ENCODE measurements at regions not wholly inside any gene's neighbourhood (a gene's known extent, or its start where the extent isn't known, plus 50 kb on each side); places are given as distances from the start of the nearest gene placed in this dataset.

GRCh38 chr1:224545571-224545970 is 70.5 kb upstream of the CNIH3 start:
- Histone ChIP-seq H2BK5ac (ENCODE audit: low read depth, low read length) (no peak overlapping the region), H3K4me1 (replicated peaks in 1 of 4; ENCODE audit: control insufficient read depth in 3 of 4, insufficient read depth in 4 of 4, low read length in 3 of 4) (peaks cover 0 to 4% (median 0%) of the 10 kb centered on the region in 4 experiments; a peak in 1 of 7 replicates), H2BK15ac (ENCODE audit: low read length) (no peak overlapping the region), H3K79me1 (ENCODE audit: low read depth, low read length) (no peaks in the 10 kb centered on the region), H2AFZ (ENCODE audit: low read length) (no peak overlapping the region), H3K27me3 (replicated peaks in 1 of 4; ENCODE audit: control insufficient read depth in 3 of 4, extremely low read depth in 1 of 4, insufficient read depth in 3 of 4, low read length in 3 of 4) (no peaks in the 10 kb centered on the region), H3K4me3 (ENCODE audit: extremely low read depth in 1 of 4, insufficient read depth in 2 of 4, low read depth in 3 of 4, low read length in 4 of 4) (no peak overlapping the region), H3K36me3 (ENCODE audit: control insufficient read depth in 2 of 4, insufficient read depth in 4 of 4, low read length in 3 of 4) (no peaks in the 10 kb centered on the region), H3K56ac (replicated peaks; ENCODE audit: insufficient read length, low read depth, low read length) (no peak overlapping the region), H3K27ac (ENCODE audit: low read depth, low read length) (no peak overlapping the region), H3K9ac (replicated peaks in 1 of 4; ENCODE audit: extremely low read depth in 1 of 4, low read depth in 3 of 4, low read length in 3 of 4) (no peak overlapping the region), H3K4ac (replicated peaks; ENCODE audit: insufficient read length, low read depth, low read length) (no peak overlapping the region), H2AK5ac (ENCODE audit: low read depth, low read length) (no peak overlapping the region), H4K20me1 (replicated peaks in 1 of 2; ENCODE audit: control insufficient read depth in 1 of 2, insufficient read depth in 2 of 2, low read length in 2 of 2) (no peaks in the 10 kb centered on the region), H2BK120ac (replicated peaks; ENCODE audit: low read depth, low read length) (no peak overlapping the region), H3K23ac (ENCODE audit: insufficient read length) (no peak overlapping the region), H3K9me3 (ENCODE audit: insufficient read depth in 2 of 2, low read depth in 1 of 2, low read length in 1 of 2) (no peaks in the 10 kb centered on the region), H3K18ac (ENCODE audit: extremely low read depth, low read length) (no peak overlapping the region), H3K4me2 (ENCODE audit: insufficient read depth in 1 of 2, low read depth in 2 of 2, low read length in 2 of 2) (no peak overlapping the region), H3K14ac (ENCODE audit: insufficient read length) (no peak overlapping the region), H2BK12ac (ENCODE audit: low read depth, low read length) (no peak overlapping the region), H3K23me2 (ENCODE audit: low read depth, low read length) (no peaks in the 10 kb centered on the region), H3K79me2 (ENCODE audit: control insufficient read depth in 1 of 2, insufficient read depth in 2 of 2, low read length in 2 of 2) (no peaks in the 10 kb centered on the region), H4K8ac (ENCODE audit: extremely low read depth, insufficient read depth, low read length) (no peak overlapping the region), H4K5ac (ENCODE audit: insufficient read length, low read depth, low read length) (no peak overlapping the region), H2BK20ac (ENCODE audit: low read length) (no peak overlapping the region), H4K91ac (replicated peaks; ENCODE audit: insufficient read length, low read length) (no peak overlapping the region)
- TF ChIP-seq CBX5 (IDR thresholded peaks at IDR 0.05; ENCODE audit: low read depth, low read length) (no peak), CHD1 (IDR thresholded peaks at IDR 0.05; ENCODE audit: low read depth, low read length) (no peak), POLR2AphosphoS5 (IDR thresholded peaks at IDR 0.05; ENCODE audit: low read depth, low read length) (no peak)
- FAIRE-seq (no peak), DNase-seq (ENCODE audit: low read depth in 1 of 2, low spot score in 2 of 2) (no peak)
- ChIA-PET CTCF (ENCODE audit: partially characterized antibody) (interaction anchor here (1.2 to 1.6 kb wide), 9 partner anchors 9 to 377 kb away, joined by 3 to 8 read pairs (median 4); no protein-coding TSS in a partner anchor), POLR2A (ENCODE audit: partially characterized antibody) (interaction anchor here (1.2 kb wide), 1 partner anchor 48 kb away, joined by 3 read pairs; no protein-coding TSS in a partner anchor)
- 85% methylated on average over 4 of the region's 4 CpGs; no CpG with 5 or more reads in 1 of the 2 experiments for WGBS, 2 experiments (ENCODE audit: extremely low coverage in 1 of 2, insufficient coverage in 1 of 2, insufficient read length in 1 of 2, insufficient replicate concordance in 2 of 2, low coverage in 1 of 2, low lambda C conversion rate in 2 of 2, missing lambda C conversion rate in 1 of 2)

Data from H1 (cell line).